HG03439 (cell line): ENCODE measurements at regions not wholly inside any gene's neighbourhood (a gene's known extent, or its start where the extent isn't known, plus 50 kb on each side); places are given as distances from the start of the nearest gene placed in this dataset.

Experiments
- ATAC-seq: cut with Tn5 transposase; IDR thresholded peaks from one replicate; pipeline ENCODE4 v1.9.1; 2021; ENCODE audit warnings: mild to moderate bottlenecking, moderate library complexity; ENCODE audit not compliant: unreplicated experiment

- no peak for ATAC-seq
Measured at GRCh38 chr13:60798503-60798902, 401.5 kb downstream of the TDRD3 start.

- ATAC-seq = no peak
Measured at GRCh38 chr13:60797112-60797511, 400.1 kb downstream of the TDRD3 start.

GRCh38 chr13:60794751-60795150 lies 397.7 kb downstream of the TDRD3 start:
- no peak for ATAC-seq

- no peak for ATAC-seq
Measured at GRCh38 chr13:60790620-60791019, 393.6 kb downstream of the TDRD3 start.

GRCh38 chr13:60788156-60788829 lies 391.3 kb downstream of the TDRD3 start:
- ATAC-seq = no peak

- ATAC-seq = no peak
Measured at GRCh38 chr13:60787083-60787482, 390.1 kb downstream of the TDRD3 start.

GRCh38 chr13:60772726-60773125 lies 375.7 kb downstream of the TDRD3 start:
- ATAC-seq = no peak

- no peak for ATAC-seq
Measured at GRCh38 chr13:60765700-60766411, 368.8 kb downstream of the TDRD3 start.

GRCh38 chr13:60759499-60759898 lies 362.5 kb downstream of the TDRD3 start:
- ATAC-seq = no peak

- ATAC-seq = no peak
Measured at GRCh38 chr13:60758637-60759036, 361.6 kb downstream of the TDRD3 start.

- no peak for ATAC-seq
Measured at GRCh38 chr13:60757501-60758215, 360.6 kb downstream of the TDRD3 start.

- ATAC-seq = no peak
Measured at GRCh38 chr13:60756306-60756705, 359.3 kb downstream of the TDRD3 start.

- no peak for ATAC-seq
Measured at GRCh38 chr13:60755380-60756163, 358.6 kb downstream of the TDRD3 start.

- no peak for ATAC-seq
Measured at GRCh38 chr13:60754211-60755090, 357.4 kb downstream of the TDRD3 start.

- ATAC-seq = no peak
Measured at GRCh38 chr13:60753641-60754040, 356.6 kb downstream of the TDRD3 start.

GRCh38 chr13:60745343-60745742 lies 348.3 kb downstream of the TDRD3 start:
- ATAC-seq = no peak

GRCh38 chr13:60733933-60734332 lies 336.9 kb downstream of the TDRD3 start:
- no peak for ATAC-seq

- no peak for ATAC-seq
Measured at GRCh38 chr13:60727140-60727539, 330.1 kb downstream of the TDRD3 start.

GRCh38 chr13:60721063-60721462 lies 324.0 kb downstream of the TDRD3 start:
- ATAC-seq = no peak

- ATAC-seq = no peak
Measured at GRCh38 chr13:60720590-60720989, 323.6 kb downstream of the TDRD3 start.
